DND-41 (cell line): ENCODE measurements at regions not wholly inside any gene's neighbourhood (a gene's known extent, or its start where the extent isn't known, plus 50 kb on each side); places are given as distances from the start of the nearest gene placed in this dataset.

Experiments
- ATAC-seq: fragments of 200-7000 bp; cut with Tn5 transposase; 3 replicates; pipeline ENCODE4 v1.9.1; 2021; ENCODE audit warnings: low read depth; ENCODE audit not compliant: insufficient read depth
- DNase-seq: peaks from one replicate; pipeline ENCODE4 v3.0.0-alpha.2; 2020
- H2AFZ ChIP-seq: 2 replicates; pipeline ENCODE4 v1.6.0; 2012; ENCODE audit warnings: low read depth, low read length
- H3K27ac ChIP-seq: 2 replicates; pipeline ENCODE4 v1.5.1; 2012; ENCODE audit warnings: low read length, inconsistent platforms
- H3K27me3 ChIP-seq: fragments of 200-600 bp; sonication (generic); 2 replicates; pipeline ENCODE4 v1.6.0; 2012; ENCODE audit warnings: low read length, mild to moderate bottlenecking, inconsistent platforms; ENCODE audit not compliant: insufficient read depth, poor library complexity
- H3K36me3 ChIP-seq: 2 replicates; pipeline ENCODE4 v1.5.1; 2012; ENCODE audit warnings: low read length, inconsistent platforms; ENCODE audit not compliant: insufficient read depth
- H3K4me1 ChIP-seq: 2 replicates; pipeline ENCODE4 v1.5.1; 2012; ENCODE audit warnings: mild to moderate bottlenecking, low read length; ENCODE audit not compliant: insufficient read depth
- H3K4me2 ChIP-seq: 2 replicates; pipeline ENCODE4 v1.6.0; 2012; ENCODE audit warnings: mild to moderate bottlenecking, moderate library complexity, low read length, inconsistent platforms; ENCODE audit not compliant: insufficient read depth
- H3K4me3 ChIP-seq, 2 experiments: fragments of 200-600 bp in 1 of 2; shearing (Covaris generic) in 1 of 2; 2 replicates each; pipeline ENCODE4 v1.5.1; 2012 to 2016; ENCODE audit warnings: inconsistent platforms in 2 of 2, low read length in 2 of 2, mild to moderate bottlenecking in 2 of 2, low read depth in 1 of 2, moderate library complexity in 1 of 2
- H3K79me2 ChIP-seq: 2 replicates; pipeline ENCODE4 v1.6.0; 2012; ENCODE audit warnings: low read length, inconsistent platforms; ENCODE audit not compliant: insufficient read depth
- H3K9ac ChIP-seq: 2 replicates; pipeline ENCODE4 v1.6.0; 2012; ENCODE audit warnings: low read depth, mild to moderate bottlenecking, inconsistent platforms, low read length, moderate library complexity
- H3K9me3 ChIP-seq: 2 replicates; pipeline ENCODE4 v1.5.1; 2012; ENCODE audit warnings: low read length, moderate library complexity, mild to moderate bottlenecking, inconsistent platforms; ENCODE audit not compliant: insufficient read depth, severe bottlenecking
- H4K20me1 ChIP-seq: 2 replicates; pipeline ENCODE4 v1.6.0; 2012; ENCODE audit warnings: low read length; ENCODE audit not compliant: insufficient read depth
- EZH2 ChIP-seq: IDR thresholded peaks from 3 replicates; pipeline ENCODE4 v1.6.1; 2012; ENCODE audit warnings: borderline replicate concordance, low read depth, mild to moderate bottlenecking, moderate library complexity, low read length, inconsistent platforms; ENCODE audit not compliant: severe bottlenecking
- TF ChIP-seq, protein P1 (sequence below): IDR thresholded peaks from 2 replicates; pipeline ENCODE4 v1.5.1; 2012; ENCODE audit warnings: borderline replicate concordance, low read length, moderate library complexity, mild to moderate bottlenecking; ENCODE audit not compliant: poor library complexity, severe bottlenecking; ENCODE audit errors: extremely low read depth

DNA sequence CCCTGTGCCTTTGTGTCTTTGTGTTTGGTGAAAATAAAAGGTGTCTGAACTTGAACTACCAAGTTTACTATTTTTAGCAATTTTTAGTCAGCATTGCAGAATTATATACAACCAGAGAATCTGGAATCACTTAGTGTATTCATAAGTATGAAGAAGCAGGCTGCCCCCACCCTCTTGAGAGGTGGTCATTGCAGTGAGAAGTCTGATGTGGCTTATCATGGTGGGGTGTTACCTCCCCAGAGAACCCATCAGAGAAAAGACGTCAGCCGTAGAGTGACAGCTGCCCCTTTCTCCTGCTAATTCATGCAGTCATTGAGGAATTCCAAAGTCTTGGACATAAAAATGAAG, 66.0 kb downstream of the BOLA3 start:
- H3K36me3 ChIP-seq = peaks cover 79% of the 10 kb centered on the region
- H3K27ac ChIP-seq = no peak overlapping the region
- no peak overlapping the region for H2AFZ ChIP-seq
- DNase-seq (no peak), ATAC-seq (no peak)
- H4K20me1 ChIP-seq = peaks cover 20% of the 10 kb centered on the region
- peaks cover 7% of the 10 kb centered on the region for H3K79me2 ChIP-seq
- no peaks in the 10 kb centered on the region for H3K4me1 ChIP-seq
- no peak for TF ChIP-seq EZH2
- TF ChIP-seq, protein P1, sequence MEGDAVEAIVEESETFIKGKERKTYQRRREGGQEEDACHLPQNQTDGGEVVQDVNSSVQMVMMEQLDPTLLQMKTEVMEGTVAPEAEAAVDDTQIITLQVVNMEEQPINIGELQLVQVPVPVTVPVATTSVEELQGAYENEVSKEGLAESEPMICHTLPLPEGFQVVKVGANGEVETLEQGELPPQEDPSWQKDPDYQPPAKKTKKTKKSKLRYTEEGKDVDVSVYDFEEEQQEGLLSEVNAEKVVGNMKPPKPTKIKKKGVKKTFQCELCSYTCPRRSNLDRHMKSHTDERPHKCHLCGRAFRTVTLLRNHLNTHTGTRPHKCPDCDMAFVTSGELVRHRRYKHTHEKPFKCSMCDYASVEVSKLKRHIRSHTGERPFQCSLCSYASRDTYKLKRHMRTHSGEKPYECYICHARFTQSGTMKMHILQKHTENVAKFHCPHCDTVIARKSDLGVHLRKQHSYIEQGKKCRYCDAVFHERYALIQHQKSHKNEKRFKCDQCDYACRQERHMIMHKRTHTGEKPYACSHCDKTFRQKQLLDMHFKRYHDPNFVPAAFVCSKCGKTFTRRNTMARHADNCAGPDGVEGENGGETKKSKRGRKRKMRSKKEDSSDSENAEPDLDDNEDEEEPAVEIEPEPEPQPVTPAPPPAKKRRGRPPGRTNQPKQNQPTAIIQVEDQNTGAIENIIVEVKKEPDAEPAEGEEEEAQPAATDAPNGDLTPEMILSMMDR = no peak
- no peaks in the 10 kb centered on the region for H3K27me3 ChIP-seq
- no peak overlapping the region for H3K9ac ChIP-seq
- no peak overlapping the region for H3K4me3 ChIP-seq
- H3K9me3 ChIP-seq = no peaks in the 10 kb centered on the region
- no peak overlapping the region for H3K4me2 ChIP-seq

DNA sequence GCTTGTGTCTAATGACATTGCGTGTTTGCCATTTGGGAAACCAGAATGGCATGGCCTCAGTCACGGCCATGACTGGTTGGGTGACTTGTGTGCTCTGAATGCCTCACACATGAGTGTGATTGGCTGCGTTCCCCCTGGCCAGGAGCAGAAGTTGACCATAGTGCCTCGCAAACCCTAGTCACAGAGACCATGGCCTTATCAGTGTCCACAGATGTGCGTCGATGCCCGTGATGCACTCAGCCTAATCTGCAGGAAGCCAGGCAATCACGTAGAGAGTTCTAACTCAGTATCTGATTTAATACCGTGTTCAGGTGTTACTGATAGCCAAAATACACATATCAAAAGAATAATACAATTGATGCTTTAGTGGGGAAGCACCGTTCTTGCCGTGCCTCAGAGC, 64.0 kb downstream of the BOLA3 start:
- TF ChIP-seq, protein P1 = no peak
- TF ChIP-seq EZH2 = no peak
- Histone ChIP-seq H2AFZ (no peak overlapping the region), H3K4me1 (no peaks in the 10 kb centered on the region), H3K4me2 (no peak overlapping the region), H3K27me3 (no peaks in the 10 kb centered on the region), H3K36me3 (peaks cover 88% of the 10 kb centered on the region), H3K79me2 (peaks cover 4% of the 10 kb centered on the region; the same call in 1 of the 2 replicates), H3K27ac (no peak overlapping the region), H4K20me1 (peaks cover 17% of the 10 kb centered on the region), H3K9me3 (no peaks in the 10 kb centered on the region), H3K9ac (no peak overlapping the region), H3K4me3 (no peak overlapping the region)
- ATAC-seq = no peak
- DNase-seq = no peak
